22Rv1 (cell line): ENCODE measurements at regions not wholly inside any gene's neighbourhood (a gene's known extent, or its start where the extent isn't known, plus 50 kb on each side); places are given as distances from the start of the nearest gene placed in this dataset.

Experiments
- H3K27ac ChIP-seq: fragments of 450-650 bp; 2 replicates; pipeline ENCODE4 v1.5.1; 2017
- ZFX ChIP-seq: fragments of 450-650 bp; IDR thresholded peaks from 2 replicates; pipeline ENCODE4 v1.6.1; 2017; ENCODE audit warnings: antibody characterized with exemption, borderline replicate concordance
- TF ChIP-seq, protein P1 (sequence below): fragments of 450-650 bp; IDR thresholded peaks from 2 replicates; pipeline ENCODE4 v1.5.1; 2017; ENCODE audit warnings: mild to moderate bottlenecking

GRCh38 chr13:39967199-39967959 lies 311.9 kb downstream of the COG6 start:
- no peak for TF ChIP-seq ZFX
- TF ChIP-seq, protein P1, sequence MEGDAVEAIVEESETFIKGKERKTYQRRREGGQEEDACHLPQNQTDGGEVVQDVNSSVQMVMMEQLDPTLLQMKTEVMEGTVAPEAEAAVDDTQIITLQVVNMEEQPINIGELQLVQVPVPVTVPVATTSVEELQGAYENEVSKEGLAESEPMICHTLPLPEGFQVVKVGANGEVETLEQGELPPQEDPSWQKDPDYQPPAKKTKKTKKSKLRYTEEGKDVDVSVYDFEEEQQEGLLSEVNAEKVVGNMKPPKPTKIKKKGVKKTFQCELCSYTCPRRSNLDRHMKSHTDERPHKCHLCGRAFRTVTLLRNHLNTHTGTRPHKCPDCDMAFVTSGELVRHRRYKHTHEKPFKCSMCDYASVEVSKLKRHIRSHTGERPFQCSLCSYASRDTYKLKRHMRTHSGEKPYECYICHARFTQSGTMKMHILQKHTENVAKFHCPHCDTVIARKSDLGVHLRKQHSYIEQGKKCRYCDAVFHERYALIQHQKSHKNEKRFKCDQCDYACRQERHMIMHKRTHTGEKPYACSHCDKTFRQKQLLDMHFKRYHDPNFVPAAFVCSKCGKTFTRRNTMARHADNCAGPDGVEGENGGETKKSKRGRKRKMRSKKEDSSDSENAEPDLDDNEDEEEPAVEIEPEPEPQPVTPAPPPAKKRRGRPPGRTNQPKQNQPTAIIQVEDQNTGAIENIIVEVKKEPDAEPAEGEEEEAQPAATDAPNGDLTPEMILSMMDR = no peak
- no peak overlapping the region for H3K27ac ChIP-seq

DNA sequence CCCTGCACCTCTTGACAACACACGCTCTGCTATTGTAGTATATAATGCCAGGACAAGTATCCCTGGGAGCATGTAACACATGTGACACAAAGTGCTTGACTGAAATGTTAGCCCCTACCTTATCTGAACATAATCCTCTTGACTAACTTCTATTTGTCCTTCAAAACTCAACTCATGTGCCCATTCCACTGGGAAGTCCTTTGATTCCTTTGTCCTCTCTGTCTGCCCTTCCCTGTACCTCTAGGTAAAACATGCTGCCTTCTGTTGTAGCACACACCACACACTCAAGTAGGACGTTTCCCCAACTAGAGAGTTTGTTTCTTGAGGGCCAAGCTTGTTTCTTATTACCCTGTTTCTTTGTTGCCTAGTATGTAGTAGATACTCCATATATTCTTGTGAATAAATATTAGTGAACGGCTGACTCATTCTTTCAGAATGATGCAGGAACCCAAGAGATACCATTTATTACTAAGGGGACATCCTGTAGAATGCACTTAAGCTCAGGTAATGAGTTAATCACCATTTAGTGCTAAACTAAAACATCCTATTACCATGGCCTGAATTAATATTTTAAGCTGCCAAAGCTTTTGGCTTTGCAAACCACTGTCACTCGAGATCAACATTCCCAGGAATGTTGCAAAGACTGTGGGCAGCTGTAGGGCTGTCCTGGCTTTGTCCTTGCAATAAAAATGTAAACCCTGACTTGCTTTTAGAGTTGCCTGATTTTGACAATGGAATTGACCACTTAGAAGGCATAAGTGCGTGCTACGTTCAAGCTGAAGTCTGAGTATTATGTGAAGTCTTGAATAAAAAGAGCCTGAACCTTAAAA lies 313.4 kb downstream of the COG6 start:
- H3K27ac ChIP-seq = no peak overlapping the region
- TF ChIP-seq, protein P1 = no peak
- no peak for TF ChIP-seq ZFX

- H3K27ac ChIP-seq = no peak overlapping the region
- TF ChIP-seq ZFX = no peak
- TF ChIP-seq, protein P1 = no peak
These were observed 314.9 kb downstream of the COG6 start for GRCh38 chr13:39970177-39970846.

- no peak overlapping the region for H3K27ac ChIP-seq
- TF ChIP-seq, protein P1 = no peak
- TF ChIP-seq ZFX = no peak
These were observed 316.1 kb downstream of the COG6 start for GRCh38 chr13:39971526-39971925.

DNA sequence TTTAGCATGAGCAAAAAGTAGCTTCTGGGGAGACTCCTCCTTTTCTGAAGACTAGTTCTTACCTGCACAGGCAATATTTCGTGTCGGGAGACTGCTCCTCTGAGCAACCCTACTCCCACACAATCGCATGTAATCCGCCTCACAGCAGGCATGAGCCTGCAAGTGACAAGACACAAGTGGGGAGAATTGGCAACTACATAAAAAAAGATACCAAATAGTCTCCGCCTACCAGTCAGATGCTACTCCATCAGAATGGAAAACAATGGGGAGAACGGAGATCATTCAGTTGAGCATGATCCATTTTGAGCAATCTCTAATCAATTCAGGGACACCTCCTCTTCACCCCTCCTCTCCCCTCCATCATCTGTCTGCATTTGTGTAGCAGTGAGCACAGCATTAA lies 321.0 kb downstream of the COG6 start:
- TF ChIP-seq ZFX = no peak
- TF ChIP-seq, protein P1 = no peak
- no peak overlapping the region for H3K27ac ChIP-seq

- TF ChIP-seq, protein P1 = no peak
- H3K27ac ChIP-seq = no peak overlapping the region
These were observed 325.6 kb downstream of the COG6 start for GRCh38 chr13:39981056-39981455.
